ENCODE measurements at regions not wholly inside any gene's neighbourhood (a gene's known extent, or its start where the extent isn't known, plus 50 kb on each side); places are given as distances from the start of the nearest gene placed in this dataset.

- Histone ChIP-seq H3K27ac (no peak overlapping the region), H3K4me3 (IDR thresholded peaks at IDR 0.05; ENCODE audit: insufficient read depth, low read depth, low read length) (no peak overlapping the region), H3K4me1 (ENCODE audit: low read depth, poor library complexity, severe bottlenecking) (peaks cover 1% of the 10 kb centered on the region), H3K4me2 (no peak overlapping the region), H4K20me1 (ENCODE audit: insufficient read depth) (no peaks in the 10 kb centered on the region), H3K36me3 (ENCODE audit: insufficient read depth) (no peaks in the 10 kb centered on the region), H3K79me2 (ENCODE audit: insufficient read depth, low read depth) (no peaks in the 10 kb centered on the region), H3K9ac (no peak overlapping the region), H3K27me3 (ENCODE audit: insufficient read depth, low read depth) (no peaks in the 10 kb centered on the region), H2AFZ (ENCODE audit: low read depth) (no peak overlapping the region)
- no peak for TF ChIP-seq CTCF (conservative IDR thresholded peaks at IDR 0.05; ENCODE audit: low read depth, low read length)
Measured at GRCh38 chr14:106304271-106304670, 777.9 kb downstream of the TMEM121 start.

GRCh38 chr14:106308839-106309389, 782.5 kb downstream of the TMEM121 start:
- Histone ChIP-seq H3K4me2 (peak overlapping the region; percentile 57), H3K4me3 (IDR thresholded peaks at IDR 0.05; ENCODE audit: insufficient read depth, low read depth, low read length) (no peak overlapping the region), H3K9ac (no peak overlapping the region), H4K20me1 (ENCODE audit: insufficient read depth) (no peaks in the 10 kb centered on the region), H3K27me3 (ENCODE audit: insufficient read depth, low read depth) (no peaks in the 10 kb centered on the region), H3K79me2 (ENCODE audit: insufficient read depth, low read depth) (no peaks in the 10 kb centered on the region), H3K27ac (peak overlapping the region; percentile 32; the same call in 1 of the 2 replicates), H3K4me1 (ENCODE audit: low read depth, poor library complexity, severe bottlenecking) (peaks cover 8% of the 10 kb centered on the region), H2AFZ (ENCODE audit: low read depth) (peak overlapping the region; percentile 48; the same call in 1 of the 2 replicates), H3K36me3 (ENCODE audit: insufficient read depth) (no peaks in the 10 kb centered on the region)
- TF ChIP-seq CTCF (conservative IDR thresholded peaks at IDR 0.05; ENCODE audit: low read depth, low read length), result peak; percentile 100

- Histone ChIP-seq H3K9ac (no peak overlapping the region), H2AFZ (ENCODE audit: low read depth) (peak overlapping the region; percentile 48), H3K36me3 (ENCODE audit: insufficient read depth) (no peaks in the 10 kb centered on the region), H3K4me2 (peak overlapping the region; percentile 57), H3K27me3 (ENCODE audit: insufficient read depth, low read depth) (no peaks in the 10 kb centered on the region), H3K4me3 (IDR thresholded peaks at IDR 0.05; ENCODE audit: insufficient read depth, low read depth, low read length) (no peak overlapping the region), H4K20me1 (ENCODE audit: insufficient read depth) (no peaks in the 10 kb centered on the region), H3K4me1 (ENCODE audit: low read depth, poor library complexity, severe bottlenecking) (peaks cover 14% of the 10 kb centered on the region), H3K79me2 (ENCODE audit: insufficient read depth, low read depth) (no peaks in the 10 kb centered on the region), H3K27ac (peak overlapping the region; percentile 32; the same call in 1 of the 2 replicates)
- TF ChIP-seq CTCF (conservative IDR thresholded peaks at IDR 0.05; ENCODE audit: low read depth, low read length), result no peak
Measured at GRCh38 chr14:106309423-106309822, 783.0 kb downstream of the TMEM121 start.

GRCh38 chr14:106315436-106315835, 789.1 kb downstream of the TMEM121 start:
- peaks cover 29% of the 10 kb centered on the region for H3K4me1 ChIP-seq (ENCODE audit: low read depth, poor library complexity, severe bottlenecking)
- no peak overlapping the region; the same call in 1 of the 2 replicates for H3K27ac ChIP-seq
- H3K4me3 ChIP-seq (IDR thresholded peaks at IDR 0.05; ENCODE audit: insufficient read depth, low read depth, low read length), result no peak overlapping the region

More at GRCh38 chr14:106315436-106315835, 789.1 kb downstream of the TMEM121 start:
- no peak for TF ChIP-seq CTCF (conservative IDR thresholded peaks at IDR 0.05; ENCODE audit: low read depth, low read length)
- H3K79me2 ChIP-seq (ENCODE audit: insufficient read depth, low read depth), result no peaks in the 10 kb centered on the region
- H3K27me3 ChIP-seq (ENCODE audit: insufficient read depth, low read depth), result no peaks in the 10 kb centered on the region
- no peak overlapping the region for H3K9ac ChIP-seq
- no peak overlapping the region; the same call in 1 of the 2 replicates for H2AFZ ChIP-seq (ENCODE audit: low read depth)
- no peaks in the 10 kb centered on the region for H3K36me3 ChIP-seq (ENCODE audit: insufficient read depth)
- no peaks in the 10 kb centered on the region for H4K20me1 ChIP-seq (ENCODE audit: insufficient read depth)
- H3K4me2 ChIP-seq, result no peak overlapping the region; the same call in 1 of the 2 replicates
